Cardiac muscle cell (in vitro differentiated cells and primary cell): ENCODE measurements at regions not wholly inside any gene's neighbourhood (a gene's known extent, or its start where the extent isn't known, plus 50 kb on each side); places are given as distances from the start of the nearest gene placed in this dataset.

Experiments
- DNase-seq, 2 donors: peaks; one replicate each; pipeline versions ENCODE4 v3.0.0 to v3.0.0-alpha.2; 2010 to 2017; ENCODE audit warnings: low read depth in 1 of 2, low spot score in 1 of 2
- H3K27ac ChIP-seq: fragments of 200-600 bp; sonication (generic); 2 replicates; pipeline ENCODE4 v1.5.1; 2016
- H3K27me3 ChIP-seq: fragments of 200-600 bp; sonication (generic); 2 replicates; pipeline ENCODE4 v1.6.0; 2016; ENCODE audit warnings: control low read depth
- H3K36me3 ChIP-seq: fragments of 200-600 bp; sonication (generic); 2 replicates; pipeline ENCODE4 v1.5.1; 2016; ENCODE audit warnings: control low read depth
- H3K4me1 ChIP-seq: fragments of 200-600 bp; sonication (generic); 2 replicates; pipeline ENCODE4 v1.8.1; 2017; ENCODE audit warnings: low read depth, mild to moderate bottlenecking, mixed run types
- H3K4me3 ChIP-seq: fragments of 200-600 bp; sonication (generic); 2 replicates; pipeline ENCODE4 v1.5.1; 2016; ENCODE audit warnings: mild to moderate bottlenecking
- H3K9me3 ChIP-seq: fragments of 200-600 bp; sonication (generic); 2 replicates; pipeline ENCODE4 v1.5.1; 2017; ENCODE audit warnings: low read depth, mild to moderate bottlenecking, control low read depth
- TF ChIP-seq, protein P1 (sequence below): IDR thresholded peaks from 2 replicates; pipeline ENCODE4 v1.5.1; 2012; ENCODE audit warnings: low read depth, mild to moderate bottlenecking, low read length

DNA sequence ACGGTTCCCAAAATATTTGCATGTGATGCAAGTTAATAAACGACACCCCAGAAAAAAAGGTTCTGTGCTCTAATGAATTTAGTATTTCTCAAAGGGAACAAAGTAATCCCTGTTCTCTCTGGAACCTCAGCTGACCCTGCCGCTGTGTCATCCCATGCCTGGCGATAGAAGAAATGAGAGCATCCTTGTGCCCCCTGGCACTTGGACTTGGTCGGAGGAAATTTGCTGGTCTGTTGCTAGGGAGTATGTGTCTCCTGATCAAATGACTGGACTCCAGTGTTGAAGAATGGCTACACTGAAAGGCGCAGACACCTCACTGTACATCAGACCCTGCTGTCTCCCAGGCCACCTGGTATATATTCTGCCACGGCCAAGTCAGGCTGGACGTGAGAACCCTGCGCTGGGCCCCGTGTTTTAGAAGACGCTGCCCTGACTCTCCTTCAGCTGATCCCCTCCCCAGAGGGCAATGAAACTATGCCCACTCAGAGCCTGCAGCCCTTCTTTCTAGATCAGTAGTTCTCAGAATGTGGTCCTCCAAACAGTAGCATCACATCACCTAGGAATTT is 67.2 kb downstream of the THNSL1 start:
- peak overlapping the region; percentile 96 for H3K27ac ChIP-seq
- H3K27me3 ChIP-seq: no peaks in the 10 kb centered on the region
- no peaks in the 10 kb centered on the region for H3K36me3 ChIP-seq
- H3K4me3 ChIP-seq: no peak overlapping the region
- peaks cover 38% of the 10 kb centered on the region for H3K4me1 ChIP-seq
- no peak for DNase-seq
- TF ChIP-seq, protein P1, sequence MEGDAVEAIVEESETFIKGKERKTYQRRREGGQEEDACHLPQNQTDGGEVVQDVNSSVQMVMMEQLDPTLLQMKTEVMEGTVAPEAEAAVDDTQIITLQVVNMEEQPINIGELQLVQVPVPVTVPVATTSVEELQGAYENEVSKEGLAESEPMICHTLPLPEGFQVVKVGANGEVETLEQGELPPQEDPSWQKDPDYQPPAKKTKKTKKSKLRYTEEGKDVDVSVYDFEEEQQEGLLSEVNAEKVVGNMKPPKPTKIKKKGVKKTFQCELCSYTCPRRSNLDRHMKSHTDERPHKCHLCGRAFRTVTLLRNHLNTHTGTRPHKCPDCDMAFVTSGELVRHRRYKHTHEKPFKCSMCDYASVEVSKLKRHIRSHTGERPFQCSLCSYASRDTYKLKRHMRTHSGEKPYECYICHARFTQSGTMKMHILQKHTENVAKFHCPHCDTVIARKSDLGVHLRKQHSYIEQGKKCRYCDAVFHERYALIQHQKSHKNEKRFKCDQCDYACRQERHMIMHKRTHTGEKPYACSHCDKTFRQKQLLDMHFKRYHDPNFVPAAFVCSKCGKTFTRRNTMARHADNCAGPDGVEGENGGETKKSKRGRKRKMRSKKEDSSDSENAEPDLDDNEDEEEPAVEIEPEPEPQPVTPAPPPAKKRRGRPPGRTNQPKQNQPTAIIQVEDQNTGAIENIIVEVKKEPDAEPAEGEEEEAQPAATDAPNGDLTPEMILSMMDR: no peak
- no peaks in the 10 kb centered on the region for H3K9me3 ChIP-seq

DNA sequence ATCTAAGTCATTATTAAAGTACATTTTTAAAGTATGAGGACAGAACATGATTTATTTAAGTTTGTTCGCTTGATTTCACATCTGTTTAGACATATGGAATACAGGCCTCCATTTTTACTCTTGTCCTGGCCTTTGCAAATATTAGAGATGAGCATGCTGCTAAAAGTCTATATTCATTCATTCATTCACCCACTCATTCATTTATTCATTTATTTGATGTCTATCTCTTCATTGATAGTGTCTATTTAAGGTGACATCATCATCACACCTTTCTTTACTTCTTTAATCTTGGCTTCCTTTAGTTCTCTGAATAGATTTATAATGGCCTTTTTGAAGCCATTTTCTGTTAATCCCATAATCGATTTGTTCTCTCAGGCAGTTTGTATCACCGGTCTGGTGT is 68.0 kb downstream of the THNSL1 start:
- Histone ChIP-seq H3K27ac (no peak overlapping the region), H3K27me3 (no peaks in the 10 kb centered on the region), H3K36me3 (no peaks in the 10 kb centered on the region), H3K9me3 (no peaks in the 10 kb centered on the region), H3K4me3 (no peak overlapping the region), H3K4me1 (peaks cover 38% of the 10 kb centered on the region)
- DNase-seq: no peak
- TF ChIP-seq, protein P1: no peak

DNA sequence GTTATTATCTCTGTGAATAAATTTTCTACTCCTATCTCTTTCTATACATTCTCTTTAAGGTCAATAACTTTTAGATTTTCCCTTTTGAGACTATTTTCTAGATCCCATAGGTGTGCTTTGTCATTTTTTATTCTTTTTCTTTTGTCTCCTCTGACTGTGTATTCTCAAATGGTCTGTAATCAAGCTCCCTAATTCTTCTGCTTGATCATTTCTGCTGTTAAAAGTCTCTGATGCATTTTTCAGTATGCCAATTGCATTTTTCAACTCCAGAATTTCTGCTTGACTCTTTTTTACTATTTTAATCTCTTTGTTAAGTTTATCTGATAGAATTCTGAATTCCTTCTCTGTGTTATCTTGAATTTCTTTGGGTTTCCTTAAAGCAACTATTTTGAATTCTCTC is 78.2 kb downstream of the THNSL1 start:
- H3K4me1 ChIP-seq: no peaks in the 10 kb centered on the region
- no peak for DNase-seq
- H3K36me3 ChIP-seq: no peaks in the 10 kb centered on the region
- TF ChIP-seq, protein P1: no peak
- no peak overlapping the region for H3K27ac ChIP-seq
- H3K4me3 ChIP-seq: no peak overlapping the region
- no peaks in the 10 kb centered on the region for H3K27me3 ChIP-seq
- H3K9me3 ChIP-seq: no peaks in the 10 kb centered on the region

DNA sequence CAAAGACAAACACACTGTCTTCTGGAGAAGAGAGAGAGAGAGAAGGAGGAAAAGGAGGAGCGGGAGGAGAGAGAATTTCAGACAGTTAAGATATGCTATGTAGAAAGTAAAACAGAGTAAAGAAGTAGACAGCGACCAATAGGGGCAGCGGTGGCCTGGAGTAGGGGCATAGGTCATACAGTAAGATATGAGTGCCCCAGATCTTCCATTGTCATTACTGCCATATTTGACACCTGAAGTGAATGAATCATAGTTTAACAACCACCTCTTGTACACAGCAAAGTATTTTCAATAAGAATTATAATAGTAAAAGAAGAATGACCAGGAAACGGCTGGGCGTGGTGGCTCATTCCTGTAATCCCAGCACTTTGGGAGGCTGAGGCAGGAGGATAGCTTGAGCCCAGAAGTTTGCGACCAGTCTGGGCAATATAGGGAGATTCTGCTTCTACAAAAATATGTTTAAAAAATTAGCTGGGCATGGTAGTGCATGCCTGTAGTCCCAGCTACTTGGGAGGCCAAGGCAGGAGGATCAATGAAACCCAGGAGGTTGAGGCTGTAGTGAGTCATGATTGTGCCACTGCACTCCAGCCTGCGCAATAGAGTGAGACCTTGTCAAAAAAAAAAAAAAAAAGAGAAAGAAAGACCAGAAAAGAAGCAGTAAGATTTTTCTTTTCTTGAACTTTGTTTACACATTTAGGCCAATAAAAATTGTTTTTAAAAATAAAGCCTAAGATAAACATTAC is 77.0 kb upstream of the GPR158 start:
- Histone ChIP-seq H3K27me3 (no peaks in the 10 kb centered on the region), H3K27ac (no peak overlapping the region), H3K4me1 (peaks cover 11% of the 10 kb centered on the region), H3K9me3 (no peaks in the 10 kb centered on the region), H3K4me3 (no peak overlapping the region), H3K36me3 (no peaks in the 10 kb centered on the region)
- TF ChIP-seq, protein P1: no peak
- no peak for DNase-seq

DNA sequence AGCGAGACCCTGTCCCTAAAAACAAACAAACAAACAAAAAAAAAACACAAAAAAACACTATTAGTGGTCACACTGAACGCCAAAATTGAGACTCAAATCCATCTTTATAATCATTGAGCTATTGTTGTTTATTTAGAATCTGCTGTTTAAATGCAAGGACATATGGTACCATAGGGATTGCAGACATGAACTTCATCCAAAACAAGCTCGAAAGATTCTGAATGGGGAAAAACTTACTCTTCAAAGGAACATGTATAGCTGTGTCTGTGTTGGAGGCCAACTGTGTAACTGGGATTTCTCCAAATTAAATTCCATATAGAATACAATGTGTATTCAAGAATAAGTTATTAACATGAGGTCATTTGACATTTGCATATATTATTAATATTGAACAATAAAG is 74.7 kb upstream of the GPR158 start:
- peaks cover 11% of the 10 kb centered on the region for H3K4me1 ChIP-seq
- TF ChIP-seq, protein P1: no peak
- no peak overlapping the region for H3K4me3 ChIP-seq
- no peak overlapping the region for H3K27ac ChIP-seq
- H3K9me3 ChIP-seq: no peaks in the 10 kb centered on the region
- DNase-seq: no peak
- no peaks in the 10 kb centered on the region for H3K36me3 ChIP-seq
- no peaks in the 10 kb centered on the region for H3K27me3 ChIP-seq
